AG04449 (cell line): ENCODE measurements at regions not wholly inside any gene's neighbourhood (a gene's known extent, or its start where the extent isn't known, plus 50 kb on each side); places are given as distances from the start of the nearest gene placed in this dataset.
A peak's percentile ranks its signal among the peaks of the same experiment; 100 is the strongest.

Source experiments
- CTCF ChIA-PET: fragments of 350-600 bp; formaldehyde crosslinking; extraction: SDS; loops from one replicate; lab custom pipeline; 2021; ENCODE audit warnings: antibody characterized with exemption; lab: Yijun Ruan, JAX
- POLR2A ChIA-PET: fragments of 400-600, 350-600 bp; formaldehyde crosslinking; extraction: SDS; loops from one replicate; lab custom pipeline; 2020; ENCODE audit warnings: antibody characterized with exemption, inconsistent platforms; lab: Yijun Ruan, JAX
- DNase-seq: peaks from one replicate; pipeline ENCODE4 v3.0.0-alpha.2; 2010; ENCODE audit warnings: low read depth, low spot score
- H3K4me3 ChIP-seq: 2 replicates; pipeline ENCODE4 v1.5.1; 2011; ENCODE audit warnings: low read depth, mild to moderate bottlenecking, control low read depth, low read length
- TF ChIP-seq, protein P1 (sequence below): IDR thresholded peaks from one replicate; pipeline ENCODE4 v1.5.1; 2011; ENCODE audit warnings: mild to moderate bottlenecking, moderate library complexity, low read length, control low read depth, inconsistent platforms; ENCODE audit not compliant: insufficient read depth; ENCODE audit errors: missing control alignments

DNA sequence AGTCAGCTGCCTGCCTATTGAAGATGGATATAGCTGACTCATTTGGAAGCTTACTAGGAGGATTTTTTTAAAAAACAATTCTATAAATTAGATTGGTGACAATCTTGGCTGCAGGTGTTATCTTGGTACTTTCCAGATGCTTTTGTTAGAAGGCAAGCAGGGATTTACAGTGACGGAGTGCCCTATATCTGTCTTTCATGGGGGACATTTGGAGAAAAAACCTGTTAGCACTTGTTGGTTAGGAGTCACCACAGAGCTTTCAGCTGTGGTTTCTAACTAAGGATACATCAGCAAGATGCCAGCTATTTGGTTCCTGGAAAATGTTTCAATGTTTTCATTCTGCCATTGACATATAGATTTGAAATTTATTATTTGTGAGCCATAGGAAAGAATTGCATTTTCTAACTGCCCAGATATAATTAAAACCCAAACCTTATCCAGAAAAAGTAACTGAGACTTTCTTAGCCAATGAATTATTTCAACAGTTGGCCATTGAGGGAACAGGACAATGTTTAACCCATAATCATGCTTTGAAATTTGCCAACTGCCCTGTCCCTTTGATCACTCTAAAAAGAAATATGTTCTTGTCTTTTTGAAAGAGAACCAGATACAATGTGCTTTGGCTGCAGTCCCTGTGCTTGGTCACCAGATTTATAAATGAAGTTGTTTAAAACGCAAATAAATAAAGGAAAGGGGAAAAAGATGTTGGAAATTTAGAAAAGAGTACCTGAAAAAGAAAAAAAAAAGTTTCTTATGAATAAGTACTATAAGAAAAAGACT is 761.0 kb upstream of the CXADR start:
- DNase-seq: no peak
- POLR2A ChIA-PET: no interaction called here
- CTCF ChIA-PET: no interaction called here
- TF ChIP-seq, protein P1, sequence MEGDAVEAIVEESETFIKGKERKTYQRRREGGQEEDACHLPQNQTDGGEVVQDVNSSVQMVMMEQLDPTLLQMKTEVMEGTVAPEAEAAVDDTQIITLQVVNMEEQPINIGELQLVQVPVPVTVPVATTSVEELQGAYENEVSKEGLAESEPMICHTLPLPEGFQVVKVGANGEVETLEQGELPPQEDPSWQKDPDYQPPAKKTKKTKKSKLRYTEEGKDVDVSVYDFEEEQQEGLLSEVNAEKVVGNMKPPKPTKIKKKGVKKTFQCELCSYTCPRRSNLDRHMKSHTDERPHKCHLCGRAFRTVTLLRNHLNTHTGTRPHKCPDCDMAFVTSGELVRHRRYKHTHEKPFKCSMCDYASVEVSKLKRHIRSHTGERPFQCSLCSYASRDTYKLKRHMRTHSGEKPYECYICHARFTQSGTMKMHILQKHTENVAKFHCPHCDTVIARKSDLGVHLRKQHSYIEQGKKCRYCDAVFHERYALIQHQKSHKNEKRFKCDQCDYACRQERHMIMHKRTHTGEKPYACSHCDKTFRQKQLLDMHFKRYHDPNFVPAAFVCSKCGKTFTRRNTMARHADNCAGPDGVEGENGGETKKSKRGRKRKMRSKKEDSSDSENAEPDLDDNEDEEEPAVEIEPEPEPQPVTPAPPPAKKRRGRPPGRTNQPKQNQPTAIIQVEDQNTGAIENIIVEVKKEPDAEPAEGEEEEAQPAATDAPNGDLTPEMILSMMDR: no peak
- no peak overlapping the region for H3K4me3 ChIP-seq

DNA sequence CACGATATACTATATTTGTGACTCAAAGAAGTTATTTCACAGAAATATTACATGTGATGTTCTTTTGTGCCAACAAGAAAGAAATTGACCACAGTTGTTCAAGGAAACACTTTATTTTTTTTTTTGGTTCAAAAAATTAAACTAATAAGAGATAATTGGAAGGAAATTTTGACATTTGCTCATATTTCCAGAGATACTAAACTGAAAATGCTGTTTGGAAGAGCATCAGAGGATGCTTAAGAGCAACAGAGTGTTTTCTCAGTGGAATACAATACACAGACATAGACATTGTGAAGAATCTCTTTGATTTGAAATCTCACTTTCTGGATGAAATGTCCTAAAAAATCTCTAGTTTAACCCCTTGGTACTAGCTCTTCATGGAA is 760.4 kb upstream of the CXADR start:
- TF ChIP-seq, protein P1: no peak
- ChIA-PET CTCF (no interaction called here), POLR2A (no interaction called here)

DNA sequence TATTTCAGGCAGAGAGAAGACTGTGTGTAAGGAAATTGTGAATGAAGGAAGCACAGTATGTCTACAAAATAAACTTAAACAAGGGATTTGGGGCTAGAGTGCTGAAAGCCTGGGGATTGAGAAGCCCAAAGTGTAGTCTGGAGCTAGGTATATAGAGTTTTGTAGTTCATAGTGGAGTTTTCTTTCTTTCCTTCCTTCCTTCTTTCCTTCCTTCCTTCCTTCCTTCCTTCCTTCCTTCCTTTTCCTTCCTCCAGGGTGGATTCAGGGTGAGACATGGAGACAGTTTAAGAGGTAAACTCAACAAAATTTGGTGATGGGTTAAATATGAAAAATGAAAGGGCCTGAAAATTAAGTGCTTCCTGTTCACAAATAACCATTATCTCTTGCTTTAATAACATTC is 757.8 kb upstream of the CXADR start:
- no peak for DNase-seq
- TF ChIP-seq, protein P1: no peak
- no peak overlapping the region for H3K4me3 ChIP-seq
- POLR2A ChIA-PET: no interaction called here
- CTCF ChIA-PET: no interaction called here

More for the DNA sequence above, 760.4 kb upstream of the CXADR start:
- no peak overlapping the region for H3K4me3 ChIP-seq
- DNase-seq: no peak

DNA sequence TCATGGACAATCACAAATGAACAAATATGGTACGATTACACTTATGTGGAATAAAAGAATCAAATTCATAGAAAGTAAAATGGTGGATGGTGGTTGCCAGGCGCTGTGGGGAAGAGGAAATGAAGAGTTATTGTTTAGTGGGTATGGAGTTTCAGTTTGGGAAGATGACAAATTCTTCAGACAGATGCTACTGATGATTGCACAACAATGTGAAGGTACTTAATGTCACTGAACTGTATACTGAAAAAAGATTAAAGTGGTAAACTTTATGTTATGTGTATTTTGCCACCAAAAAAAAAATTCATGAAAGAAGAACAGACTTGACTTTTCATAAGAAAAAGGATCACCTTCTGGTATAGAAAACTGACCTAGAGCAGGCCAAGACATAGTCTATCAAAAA is 745.6 kb upstream of the CXADR start:
- no peak for DNase-seq
- TF ChIP-seq, protein P1: no peak
- ChIA-PET CTCF (no interaction called here), POLR2A (no interaction called here)
- no peak overlapping the region for H3K4me3 ChIP-seq

DNA sequence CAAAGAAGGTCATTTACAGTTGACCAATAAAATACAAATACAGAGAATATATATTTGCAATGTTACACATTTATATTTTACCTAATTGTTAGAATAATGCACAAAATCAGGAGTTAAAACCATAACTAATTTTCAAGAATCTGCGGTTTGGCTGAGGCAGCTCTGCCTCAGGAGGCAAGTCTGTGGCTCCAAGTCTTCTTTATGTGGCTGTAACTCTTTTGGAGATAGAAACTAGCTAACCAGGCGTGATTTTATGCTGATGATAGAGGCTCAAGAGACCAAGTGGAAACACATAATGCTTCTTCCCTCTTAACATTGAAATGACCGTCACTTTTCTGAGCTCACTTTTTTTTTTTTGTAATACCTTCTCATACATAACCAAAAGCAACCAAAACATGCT is 744.7 kb upstream of the CXADR start:
- no peak for DNase-seq
- CTCF ChIA-PET: no interaction called here

DNA sequence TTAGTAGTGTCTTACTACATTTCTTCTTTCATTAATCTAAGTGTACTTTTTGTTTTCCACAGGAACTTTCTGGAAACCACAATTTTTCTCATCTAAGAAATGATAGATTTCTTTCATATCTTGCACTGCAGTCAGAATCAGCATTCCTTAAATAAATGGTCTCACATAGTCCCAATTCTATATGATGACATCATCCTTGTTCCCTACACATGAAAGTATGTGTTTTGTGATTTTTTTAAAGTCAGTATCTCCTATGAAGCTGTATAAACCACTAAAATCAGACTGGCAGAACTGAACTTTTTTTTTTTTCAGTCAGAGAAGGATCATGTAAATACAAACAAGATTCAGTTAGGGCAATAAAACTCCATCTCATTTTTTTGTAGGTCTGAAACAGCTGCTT is 742.6 kb upstream of the CXADR start:
- TF ChIP-seq, protein P1: no peak
- POLR2A ChIA-PET: no interaction called here
- CTCF ChIA-PET: no interaction called here

More for the DNA sequence above, 744.7 kb upstream of the CXADR start:
- no peak overlapping the region for H3K4me3 ChIP-seq
- POLR2A ChIA-PET: no interaction called here
- TF ChIP-seq, protein P1: no peak

More for the DNA sequence above, 742.6 kb upstream of the CXADR start:
- peak; percentile 7 for DNase-seq
- no peak overlapping the region for H3K4me3 ChIP-seq
